HG02870 (cell line): ENCODE measurements at regions not wholly inside any gene's neighbourhood (a gene's known extent, or its start where the extent isn't known, plus 50 kb on each side); places are given as distances from the start of the nearest gene placed in this dataset.

Source experiments
- ATAC-seq: cut with Tn5 transposase; IDR thresholded peaks from one replicate; pipeline ENCODE4 v1.9.1; 2021; ENCODE audit warnings: mild to moderate bottlenecking, moderate library complexity; ENCODE audit not compliant: unreplicated experiment

- no peak for ATAC-seq
Measured at GRCh38 chr16:86924537-86924936, 346.2 kb downstream of the FOXL1 start.

GRCh38 chr16:86925067-86925791, 346.9 kb downstream of the FOXL1 start:
- ATAC-seq = no peak

GRCh38 chr16:86926181-86927094, 348.1 kb downstream of the FOXL1 start:
- no peak for ATAC-seq

GRCh38 chr16:86927699-86928098, 349.4 kb downstream of the FOXL1 start:
- no peak for ATAC-seq

GRCh38 chr16:86928523-86929011, 350.2 kb downstream of the FOXL1 start:
- ATAC-seq = no peak

- ATAC-seq = no peak
Measured at GRCh38 chr16:86929057-86929871, 350.9 kb downstream of the FOXL1 start.

- no peak for ATAC-seq
Measured at GRCh38 chr16:86930001-86930400, 351.7 kb downstream of the FOXL1 start.

- no peak for ATAC-seq
Measured at GRCh38 chr16:86930663-86931373, 352.5 kb downstream of the FOXL1 start.

- no peak for ATAC-seq
Measured at GRCh38 chr16:86931410-86931941, 353.1 kb downstream of the FOXL1 start.

GRCh38 chr16:86932130-86932982, 354.0 kb downstream of the FOXL1 start:
- ATAC-seq = no peak

GRCh38 chr16:86934581-86935375, 356.4 kb downstream of the FOXL1 start:
- ATAC-seq = no peak

GRCh38 chr16:86939609-86940008, 361.3 kb downstream of the FOXL1 start:
- ATAC-seq = no peak

- no peak for ATAC-seq
Measured at GRCh38 chr16:86941731-86942130, 363.4 kb downstream of the FOXL1 start.

- no peak for ATAC-seq
Measured at GRCh38 chr16:86942151-86943051, 364.1 kb downstream of the FOXL1 start.

GRCh38 chr16:86945166-86945900, 367.0 kb downstream of the FOXL1 start:
- ATAC-seq = no peak

GRCh38 chr16:86946396-86946795, 368.0 kb downstream of the FOXL1 start:
- ATAC-seq = no peak

GRCh38 chr16:86946981-86947380, 368.6 kb downstream of the FOXL1 start:
- no peak for ATAC-seq
